Hematopoietic multipotent progenitor cell treated with erythropoietin and hydrocortisone succinate and interleukin-3 and kit ligand, for 8 days (in vitro differentiated cells): ENCODE measurements at regions not wholly inside any gene's neighbourhood (a gene's known extent, or its start where the extent isn't known, plus 50 kb on each side); places are given as distances from the start of the nearest gene placed in this dataset.
"Not testable (repeated sequence)": the region's sequence is repeated elsewhere in the genome, so short reads cannot be mapped to it uniquely, and the experiment has no call there.

Experiments used
- DNase-seq: peaks from one replicate; pipeline ENCODE4 v3.0.0-alpha.2; 2015

- no peak for DNase-seq
Measured at GRCh38 chr19:28614634-28615545, 598.1 kb downstream of the UQCRFS1 start.

- no peak for DNase-seq
Measured at GRCh38 chr19:28612275-28612769, 600.6 kb downstream of the UQCRFS1 start.

- DNase-seq, result not testable (repeated sequence)
Measured at GRCh38 chr19:28611227-28611914, 601.6 kb downstream of the UQCRFS1 start.

GRCh38 chr19:28610731-28611130 is 602.2 kb downstream of the UQCRFS1 start:
- no peak for DNase-seq

- no peak for DNase-seq
Measured at GRCh38 chr19:28609944-28610343, 603.0 kb downstream of the UQCRFS1 start.

GRCh38 chr19:28609091-28609755 is 603.7 kb downstream of the UQCRFS1 start:
- DNase-seq, result no peak

- DNase-seq, result no peak
Measured at GRCh38 chr19:28608292-28608691, 604.7 kb downstream of the UQCRFS1 start.

- DNase-seq, result no peak
Measured at GRCh38 chr19:28607066-28607583, 605.8 kb downstream of the UQCRFS1 start.

GRCh38 chr19:28606269-28607032 is 606.5 kb downstream of the UQCRFS1 start:
- peak; percentile 1 for DNase-seq

- no peak for DNase-seq
Measured at GRCh38 chr19:28605501-28606268, 607.3 kb downstream of the UQCRFS1 start.

- no peak for DNase-seq
Measured at GRCh38 chr19:28603453-28603852, 609.5 kb downstream of the UQCRFS1 start.

GRCh38 chr19:28602675-28603298 is 610.2 kb downstream of the UQCRFS1 start:
- no peak for DNase-seq

GRCh38 chr19:28601723-28602440 is 611.1 kb downstream of the UQCRFS1 start:
- DNase-seq, result no peak

GRCh38 chr19:28598861-28599260 is 614.1 kb downstream of the UQCRFS1 start:
- DNase-seq, result no peak

- no peak for DNase-seq
Measured at GRCh38 chr19:28596561-28597071, 616.3 kb downstream of the UQCRFS1 start.

- no peak for DNase-seq
Measured at GRCh38 chr19:28595722-28596480, 617.0 kb downstream of the UQCRFS1 start.

GRCh38 chr19:28594737-28595136 is 618.2 kb downstream of the UQCRFS1 start:
- no peak for DNase-seq

GRCh38 chr19:28589991-28590411 is 623.0 kb downstream of the UQCRFS1 start:
- not testable (repeated sequence) for DNase-seq

- no peak for DNase-seq
Measured at GRCh38 chr19:28586474-28586873, 626.5 kb downstream of the UQCRFS1 start.
